ENCODE measurements at regions not wholly inside any gene's neighbourhood (a gene's known extent, or its start where the extent isn't known, plus 50 kb on each side); places are given as distances from the start of the nearest gene placed in this dataset.

GRCh38 chr7:21377545-21377944, 50.3 kb upstream of the SP4 start:
- no peak for DNase-seq

More at GRCh38 chr7:21377545-21377944, 50.3 kb upstream of the SP4 start:
- Histone ChIP-seq H3K27me3 (ENCODE audit: control insufficient read depth, insufficient read depth, low read length) (no peaks in the 10 kb centered on the region), H3K4me3 (ENCODE audit: insufficient read depth, low read depth, low read length) (no peak overlapping the region), H3K36me3 (replicated peaks; ENCODE audit: control insufficient read depth, insufficient read depth, low read length) (no peaks in the 10 kb centered on the region)
